GM23338 (cell line): ENCODE measurements at regions not wholly inside any gene's neighbourhood (a gene's known extent, or its start where the extent isn't known, plus 50 kb on each side); places are given as distances from the start of the nearest gene placed in this dataset.

Experiments used
- ATAC-seq: fragments of 200-7000 bp; cut with Tn5 transposase; 3 replicates; pipeline ENCODE4 v1.9.1; 2020
- DNase-seq: peaks from one replicate; pipeline ENCODE4 v3.0.0-alpha.2; 2015; ENCODE audit warnings: low spot score
- H2AFZ ChIP-seq: fragments of 200-600 bp; sonication (generic); 2 replicates; pipeline ENCODE4 v1.8.0; 2016; ENCODE audit warnings: antibody characterized with exemption, mild to moderate bottlenecking, moderate library complexity
- H3F3A ChIP-seq: fragments of 200-600 bp; sonication (generic); replicated peaks from 2 replicates; pipeline ENCODE4 v1.8.0; 2017; ENCODE audit warnings: antibody characterized with exemption, mixed run types, low read depth
- H3K27ac ChIP-seq: fragments of 200-600 bp; sonication (generic); 2 replicates; pipeline ENCODE4 v1.6.1; 2016; ENCODE audit warnings: low read depth
- H3K27me3 ChIP-seq: fragments of 200-600 bp; sonication (generic); 2 replicates; pipeline ENCODE4 v1.8.0; 2016; ENCODE audit warnings: mild to moderate bottlenecking, mixed run types, moderate library complexity; ENCODE audit not compliant: insufficient read depth
- H3K36me3 ChIP-seq: fragments of 200-600 bp; sonication (generic); 2 replicates; pipeline ENCODE4 v1.8.0; 2016; ENCODE audit warnings: mild to moderate bottlenecking; ENCODE audit not compliant: insufficient read depth
- H3K4me1 ChIP-seq: fragments of 200-600 bp; sonication (generic); 2 replicates; pipeline ENCODE4 v1.8.0; 2016; ENCODE audit warnings: mild to moderate bottlenecking, moderate library complexity; ENCODE audit not compliant: insufficient read depth
- H3K4me2 ChIP-seq: fragments of 200-600 bp; sonication (generic); 2 replicates; pipeline ENCODE4 v1.7.1; 2017; ENCODE audit warnings: mixed run types
- H3K4me3 ChIP-seq: fragments of 200-600 bp; sonication (generic); 2 replicates; pipeline ENCODE4 v1.6.1; 2016; ENCODE audit warnings: mixed run types
- H3K79me2 ChIP-seq: fragments of 200-600 bp; sonication (generic); replicated peaks from 2 replicates; pipeline ENCODE4 v1.8.0; 2017; ENCODE audit warnings: mild to moderate bottlenecking; ENCODE audit not compliant: insufficient read depth
- H3K9me2 ChIP-seq: fragments of 200-600 bp; sonication (generic); 2 replicates; pipeline ENCODE4 v1.8.0; 2017; ENCODE audit not compliant: insufficient read depth
- H4K20me1 ChIP-seq: fragments of 200-600 bp; sonication (generic); replicated peaks from 2 replicates; pipeline ENCODE4 v1.8.0; 2017; ENCODE audit warnings: mild to moderate bottlenecking; ENCODE audit not compliant: insufficient read depth
- H3K27ac Mint-ChIP-seq: 2 replicates; pipeline ENCODE4 v1.8.0; 2020; ENCODE audit warnings: inconsistent platforms, mild to moderate bottlenecking, moderate library complexity, mixed read lengths
- H3K27me3 Mint-ChIP-seq: 3 replicates; pipeline ENCODE4 v1.8.0; 2022; ENCODE audit warnings: low read depth, mild to moderate bottlenecking, moderate library complexity, mixed read lengths, inconsistent platforms; ENCODE audit not compliant: insufficient read depth, poor library complexity
- H3K36me3 Mint-ChIP-seq: 3 replicates; pipeline ENCODE4 v1.8.0; 2021; ENCODE audit warnings: low read depth, mild to moderate bottlenecking, inconsistent platforms, moderate library complexity, mixed read lengths
- H3K4me1 Mint-ChIP-seq: 3 replicates; pipeline ENCODE4 v1.8.0; 2020; ENCODE audit warnings: mild to moderate bottlenecking, inconsistent platforms, mixed read lengths
- H3K4me3 Mint-ChIP-seq: 3 replicates; pipeline ENCODE4 v1.8.0; 2021; ENCODE audit warnings: moderate library complexity, mild to moderate bottlenecking, inconsistent platforms, mixed read lengths
- H3K9me3 Mint-ChIP-seq: 3 replicates; pipeline ENCODE4 v1.8.0; 2020; ENCODE audit warnings: moderate library complexity, mild to moderate bottlenecking, inconsistent platforms, mixed read lengths
- CREB1 ChIP-seq: fragments of 250-450 bp; sonication (Bioruptor Pico); IDR thresholded peaks from 2 replicates; pipeline ENCODE4 v1.5.0; 2020; ENCODE audit warnings: low read depth, mild to moderate bottlenecking, moderate library complexity
- CTCF ChIP-seq, 2 experiments: fragments of 200-600 bp in 1 of 2; sonication (generic) in 1 of 2; conservative IDR thresholded peaks; 2 replicates each; pipeline versions ENCODE4 v1.5.1 to v1.6.1; 2016 to 2017; ENCODE audit warnings: antibody characterized with exemption in 2 of 2, low read depth in 2 of 2, mild to moderate bottlenecking in 2 of 2, moderate library complexity in 1 of 2
- ETS1 ChIP-seq: IDR thresholded peaks from 2 replicates; pipeline ENCODE4 v1.6.1; 2016; ENCODE audit warnings: antibody characterized with exemption
- EZH2 ChIP-seq: fragments of 200-600 bp; sonication (generic); IDR thresholded peaks from one replicate; pipeline ENCODE4 v1.8.0; 2017; ENCODE audit warnings: antibody characterized with exemption, mild to moderate bottlenecking, low read depth; ENCODE audit not compliant: unreplicated experiment
- EZH2phosphoT487 ChIP-seq: fragments of 200-600 bp; sonication (generic); IDR thresholded peaks from one replicate; pipeline ENCODE4 v1.8.1; 2018; ENCODE audit warnings: antibody characterized with exemption; ENCODE audit not compliant: unreplicated experiment
- JUNB ChIP-seq: IDR thresholded peaks from one replicate; pipeline ENCODE4 v1.6.1; 2016; ENCODE audit warnings: antibody characterized with exemption; ENCODE audit not compliant: unreplicated experiment
- NANOG ChIP-seq: IDR thresholded peaks from 2 replicates; pipeline ENCODE4 v1.6.1; 2016; ENCODE audit warnings: antibody characterized with exemption, borderline replicate concordance
- POLR2AphosphoS5 ChIP-seq: IDR thresholded peaks from 2 replicates; pipeline ENCODE4 v1.6.1; 2016; ENCODE audit warnings: antibody characterized with exemption, low read depth
- REST ChIP-seq: IDR thresholded peaks from one replicate; pipeline ENCODE4 v1.6.1; 2018; ENCODE audit warnings: antibody characterized with exemption; ENCODE audit not compliant: unreplicated experiment
- STAT1 ChIP-seq: IDR thresholded peaks from one replicate; pipeline ENCODE4 v1.6.1; 2016; ENCODE audit warnings: antibody characterized with exemption; ENCODE audit not compliant: unreplicated experiment
- ZNF114 ChIP-seq: fragments of 250-450 bp; sonication (Bioruptor Pico); IDR thresholded peaks from 2 replicates; pipeline ENCODE4 v1.5.0; 2020; ENCODE audit warnings: mild to moderate bottlenecking, moderate library complexity
- ZNF331 ChIP-seq: fragments of 250-450 bp; sonication (Bioruptor Pico); IDR thresholded peaks from 2 replicates; pipeline ENCODE4 v1.5.0; 2020; ENCODE audit warnings: low read depth, mild to moderate bottlenecking, moderate library complexity
- ZNF462 ChIP-seq: fragments of 250-450 bp; sonication (Bioruptor Pico); IDR thresholded peaks from 2 replicates; pipeline ENCODE4 v1.5.0; 2020; ENCODE audit warnings: mild to moderate bottlenecking, moderate library complexity

GRCh38 chr9:18146329-18146728, 327.6 kb upstream of the ADAMTSL1 start:
- no peak overlapping the region for H3K4me3 Mint-ChIP-seq
- Histone ChIP-seq H3K79me2 (no peaks in the 10 kb centered on the region), H3K36me3 (no peaks in the 10 kb centered on the region), H4K20me1 (no peaks in the 10 kb centered on the region), H3K4me2 (no peak overlapping the region), H3K4me3 (no peak overlapping the region), H3K27me3 (no peaks in the 10 kb centered on the region), H2AFZ (no peak overlapping the region), H3F3A (no peaks in the 10 kb centered on the region), H3K27ac (no peak overlapping the region), H3K9me2 (no peaks in the 10 kb centered on the region), H3K4me1 (no peaks in the 10 kb centered on the region)
- TF ChIP-seq STAT1 = no peak
- TF ChIP-seq ZNF114 (CRISPR knock-in tag) = no peak
- no peak for TF ChIP-seq REST
- no peak for TF ChIP-seq EZH2
- TF ChIP-seq JUNB = no peak
- no peak for TF ChIP-seq NANOG
- no peak for TF ChIP-seq EZH2phosphoT487
- no peak for TF ChIP-seq POLR2AphosphoS5
- TF ChIP-seq ZNF462 (CRISPR knock-in tag) = no peak
- TF ChIP-seq ETS1 = no peak
- no peak for TF ChIP-seq CTCF (conservative IDR thresholded peaks at IDR 0.05; ENCODE audit: low read depth in 2 of 2)
- no peak for TF ChIP-seq CREB1 (CRISPR knock-in tag)
- TF ChIP-seq ZNF331 = no peak
- ATAC-seq (no peak), DNase-seq (no peak)
- no peak overlapping the region for H3K27ac Mint-ChIP-seq
- H3K36me3 Mint-ChIP-seq = no peaks in the 10 kb centered on the region
- H3K27me3 Mint-ChIP-seq = no peaks in the 10 kb centered on the region
- H3K9me3 Mint-ChIP-seq = no peaks in the 10 kb centered on the region
- H3K4me1 Mint-ChIP-seq = peaks cover 7% of the 10 kb centered on the region
